IMR-90 (cell line): ENCODE measurements at regions not wholly inside any gene's neighbourhood (a gene's known extent, or its start where the extent isn't known, plus 50 kb on each side); places are given as distances from the start of the nearest gene placed in this dataset.

Experiments
- ATAC-seq: fragments of 200-7000 bp; cut with Tn5 transposase; 2 replicates; pipeline ENCODE4 v1.9.1; 2020; ENCODE audit warnings: low read depth, mild to moderate bottlenecking, moderate library complexity
- BruUV-seq: library from RNA; stranded (reverse); fragments of 400-500 nt; replicated peaks from 2 replicates; lab custom pipeline; 2021; lab: Mats Ljungman, UMichigan
- CTCF ChIA-PET: fragments of 300-600 bp; formaldehyde crosslinking; extraction: SDS; loops from one replicate; lab custom pipeline; 2021; ENCODE audit warnings: antibody characterized with exemption; lab: Yijun Ruan, JAX
- POLR2A ChIA-PET: fragments of 300-600 bp; sonication (Branson Sonifier 250); formaldehyde crosslinking; loops from one replicate; lab custom pipeline; 2022; ENCODE audit warnings: antibody characterized with exemption; ENCODE audit not compliant: unreplicated experiment; lab: Charles Lee
- DNase-seq: peaks from one replicate; pipeline ENCODE4 v3.0.0; 2013
- H2AFZ ChIP-seq: replicated peaks from 2 replicates; pipeline ENCODE3; 2013; ENCODE audit warnings: low read length, mild to moderate bottlenecking; ENCODE audit not compliant: poor library complexity
- H2AK5ac ChIP-seq: 2 replicates; pipeline ENCODE4 v1.6.1; 2013; ENCODE audit warnings: low read depth, low read length, inconsistent platforms
- H2AK9ac ChIP-seq: replicated peaks from 2 replicates; pipeline ENCODE3; 2013; ENCODE audit warnings: mild to moderate bottlenecking, low read depth, low read length, moderate library complexity; ENCODE audit not compliant: poor library complexity
- H2BK120ac ChIP-seq: 2 replicates; pipeline ENCODE4 v1.6.1; 2013; ENCODE audit warnings: low read depth, low read length, inconsistent platforms
- H2BK15ac ChIP-seq: 3 replicates; pipeline ENCODE4 v1.6.1; 2013; ENCODE audit warnings: low read depth, low read length, inconsistent platforms
- H2BK20ac ChIP-seq: 2 replicates; pipeline ENCODE4 v1.6.1; 2013; ENCODE audit warnings: low read depth, mild to moderate bottlenecking, inconsistent platforms, low read length, moderate library complexity
- H2BK5ac ChIP-seq: 2 replicates; pipeline ENCODE4 v1.6.1; 2013; ENCODE audit warnings: mild to moderate bottlenecking, low read depth, low read length, inconsistent platforms; ENCODE audit not compliant: poor library complexity, severe bottlenecking
- H3K14ac ChIP-seq: replicated peaks from 2 replicates; pipeline ENCODE4 v1.6.1; 2013; ENCODE audit warnings: low read depth, low read length, inconsistent platforms
- H3K18ac ChIP-seq: 2 replicates; pipeline ENCODE4 v1.6.1; 2013; ENCODE audit warnings: low read depth, low read length, control low read depth
- H3K23ac ChIP-seq: 2 replicates; pipeline ENCODE4 v1.6.1; 2013; ENCODE audit warnings: low read depth, low read length, inconsistent platforms
- H3K27ac ChIP-seq: 2 replicates; pipeline ENCODE4 v1.5.1; 2013; ENCODE audit warnings: mild to moderate bottlenecking, control low read depth, low read length; ENCODE audit not compliant: insufficient read depth
- H3K27me3 ChIP-seq: 2 replicates; pipeline ENCODE4 v1.6.1; 2013; ENCODE audit warnings: low read length; ENCODE audit not compliant: control insufficient read depth, insufficient read depth
- H3K36me3 ChIP-seq: 2 replicates; pipeline ENCODE4 v1.6.1; 2013; ENCODE audit warnings: low read length, mixed read lengths; ENCODE audit not compliant: control insufficient read depth, insufficient read depth
- H3K4ac ChIP-seq: 2 replicates; pipeline ENCODE4 v1.6.1; 2013; ENCODE audit warnings: low read depth, low read length, inconsistent platforms
- H3K4me1 ChIP-seq: 2 replicates; pipeline ENCODE4 v1.6.1; 2013; ENCODE audit warnings: low read length, mixed read lengths; ENCODE audit not compliant: control insufficient read depth, insufficient read depth
- H3K4me2 ChIP-seq: 2 replicates; pipeline ENCODE4 v1.6.1; 2013; ENCODE audit warnings: low read depth, mild to moderate bottlenecking, control low read depth, low read length, moderate library complexity
- H3K4me3 ChIP-seq: 2 replicates; pipeline ENCODE4 v1.5.1; 2013; ENCODE audit warnings: low read depth, mild to moderate bottlenecking, control low read depth, low read length, moderate library complexity; ENCODE audit not compliant: insufficient read depth
- H3K56ac ChIP-seq: 2 replicates; pipeline ENCODE4 v1.6.1; 2013; ENCODE audit warnings: low read length, inconsistent platforms; ENCODE audit not compliant: insufficient read depth; ENCODE audit errors: extremely low read depth
- H3K79me1 ChIP-seq, 2 experiments: 2 replicates each; pipeline ENCODE4 v1.6.1; 2013; ENCODE audit warnings: low read length in 2 of 2, inconsistent platforms in 1 of 2, low read depth in 1 of 2
- H3K9ac ChIP-seq: 2 replicates; pipeline ENCODE4 v1.6.1; 2013; ENCODE audit warnings: low read depth, low read length, control low read depth
- H3K9me1 ChIP-seq: 2 replicates; pipeline ENCODE4 v1.6.1; 2013; ENCODE audit warnings: low read length, inconsistent platforms; ENCODE audit not compliant: insufficient read depth
- H3K9me3 ChIP-seq: 2 replicates; pipeline ENCODE4 v1.6.1; 2013; ENCODE audit warnings: low read length; ENCODE audit not compliant: control insufficient read depth, insufficient read depth
- H4K20me1 ChIP-seq: 2 replicates; pipeline ENCODE4 v1.6.1; 2013; ENCODE audit warnings: low read length, inconsistent platforms; ENCODE audit not compliant: insufficient read depth
- H4K5ac ChIP-seq: 2 replicates; pipeline ENCODE4 v1.6.1; 2013; ENCODE audit warnings: mild to moderate bottlenecking, low read depth, low read length, control low read depth
- H4K8ac ChIP-seq, 2 experiments: 2 replicates each; pipeline ENCODE4 v1.6.1; 2013; ENCODE audit warnings: low read depth in 2 of 2, low read length in 2 of 2, control low read depth in 1 of 2, inconsistent platforms in 1 of 2
- H4K91ac ChIP-seq: 2 replicates; pipeline ENCODE4 v1.6.1; 2013; ENCODE audit warnings: low read depth, low read length, inconsistent platforms; ENCODE audit not compliant: insufficient read depth
- CEBPB ChIP-seq: IDR thresholded peaks from 2 replicates; pipeline ENCODE4 v1.6.1; 2012; ENCODE audit warnings: low read depth, low read length, improper control_type of control experiment
- CHD1 ChIP-seq: IDR thresholded peaks from 2 replicates; pipeline ENCODE4 v1.6.1; 2012; ENCODE audit warnings: low read depth, low read length, improper control_type of control experiment
- ELK1 ChIP-seq: fragments of 150-350 bp; IDR thresholded peaks from 2 replicates; pipeline ENCODE4 v1.6.1; 2016; ENCODE audit warnings: low read depth, mild to moderate bottlenecking, low read length, moderate library complexity, borderline replicate concordance
- FOS ChIP-seq: fragments of 150-350 bp; IDR thresholded peaks from 2 replicates; pipeline ENCODE4 v1.6.1; 2016; ENCODE audit warnings: low read depth, low read length
- MAFK ChIP-seq: IDR thresholded peaks from 2 replicates; pipeline ENCODE4 v1.6.1; 2012; ENCODE audit warnings: low read depth, low read length, improper control_type of control experiment
- MAZ ChIP-seq: IDR thresholded peaks from 2 replicates; pipeline ENCODE4 v1.6.1; 2012; ENCODE audit warnings: low read depth, mild to moderate bottlenecking, low read length, improper control_type of control experiment, moderate library complexity, borderline replicate concordance
- MXI1 ChIP-seq: IDR thresholded peaks from 2 replicates; pipeline ENCODE4 v1.6.1; 2012; ENCODE audit warnings: low read depth, mild to moderate bottlenecking, low read length, moderate library complexity, borderline replicate concordance
- RCOR1 ChIP-seq: IDR thresholded peaks from 2 replicates; pipeline ENCODE4 v1.6.1; 2012; ENCODE audit warnings: mild to moderate bottlenecking, low read length, improper control_type of control experiment; ENCODE audit not compliant: insufficient replicate concordance
- RFX5 ChIP-seq: IDR thresholded peaks from 2 replicates; pipeline ENCODE4 v1.8.0; 2012; ENCODE audit warnings: low read depth, mild to moderate bottlenecking, low read length, moderate library complexity
- USF2 ChIP-seq: fragments of 150-350 bp; IDR thresholded peaks from 2 replicates; pipeline ENCODE4 v1.6.1; 2017; ENCODE audit warnings: mild to moderate bottlenecking, antibody characterized with exemption, low read length, low read depth
- WGBS, 2 experiments: methylation state at CpG; one replicate each; pipeline versions ENCODE4 v1.1.5 to v1.1.7; 2013; ENCODE audit warnings: missing lambda C conversion rate in 2 of 2; ENCODE audit not compliant: insufficient read length in 1 of 2; ENCODE audit errors: extremely low coverage in 2 of 2; 5-methylcytosine and 5-hydroxymethylcytosine counted together
- dilution Hi-C: fragments of 300-500 bp; cut with HindIII; formaldehyde crosslinking; loops from one replicate; pipeline ENCODE4 v1.14.3; 2018; ENCODE audit warnings: low sequenced_read_pairs; ENCODE audit not compliant: unreplicated experiment
- in situ Hi-C: fragments of 300-500 bp; cut with MboI; formaldehyde crosslinking; loops from 3 replicates; pipeline ENCODE4 v1.14.3; 2019; ENCODE audit warnings: low sequenced_read_pairs, inconsistent platforms, mixed read lengths
- intact Hi-C: fragments of 100-400 bp; cut with micrococcal nuclease; formaldehyde crosslinking; loops from 2 replicates; pipeline ENCODE4 v1.10.0; 2022

DNA sequence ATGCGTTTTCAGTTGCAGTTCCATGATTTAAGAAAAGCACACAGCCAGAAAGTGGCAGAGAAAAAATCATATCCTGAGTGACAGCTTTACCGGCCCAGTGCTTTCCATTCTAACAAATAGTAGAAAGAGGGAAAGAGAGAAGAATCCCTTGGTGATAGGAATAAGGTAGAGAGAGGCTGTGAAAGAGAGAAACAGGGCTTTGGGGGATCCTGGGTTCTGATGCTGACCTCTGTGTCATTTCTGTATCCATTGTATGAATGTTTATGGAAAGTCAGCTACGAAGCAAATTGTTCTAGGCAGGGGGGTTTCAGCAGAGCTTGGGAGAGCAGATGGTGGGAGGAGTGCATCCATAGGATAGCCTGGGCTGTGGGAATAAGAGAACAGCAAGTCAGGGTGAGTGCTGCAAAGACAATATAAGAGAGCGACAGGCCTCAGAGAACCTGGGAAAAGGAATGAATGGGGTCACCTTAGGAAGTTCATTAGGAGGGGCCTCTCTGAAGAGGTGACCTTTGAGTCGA is 203.4 kb upstream of the TNP1 start:
- Histone ChIP-seq H2AFZ (no peak overlapping the region), H3K4me1 (peaks cover 14% of the 10 kb centered on the region), H2BK120ac (peak overlapping the region; percentile 88), H2BK20ac (peak overlapping the region; percentile 92; the same call in 1 of the 2 replicates), H2BK15ac (peak overlapping the region; percentile 99; the same call in 1 of the 3 replicates), H3K9me1 (peaks cover 4% of the 10 kb centered on the region; the same call in 1 of the 2 replicates), H3K36me3 (no peaks in the 10 kb centered on the region), H3K9me3 (peaks cover 13% of the 10 kb centered on the region), H4K5ac (peak overlapping the region; percentile 15; the same call in 1 of the 2 replicates), H3K56ac (no peak overlapping the region), H3K18ac (peak overlapping the region; percentile 16; the same call in 1 of the 2 replicates), H2BK5ac (no peak overlapping the region), H2AK5ac (peak overlapping the region; percentile 77), H3K23ac (no peak overlapping the region), H3K27ac (no peak overlapping the region), H3K79me1 (no peaks in the 10 kb centered on the region), H2AK9ac (no peak overlapping the region), H3K14ac (0 out of 2 replicates have a peak overlapping the region, but pooled peaks have one; percentile 30), H3K4me3 (no peak overlapping the region), H3K4ac (0 out of 2 replicates have a peak overlapping the region, but pooled peaks have one; percentile 21), H3K4me2 (no peak overlapping the region), H4K20me1 (no peaks in the 10 kb centered on the region), H4K8ac (0 out of 4 replicates have a peak overlapping the region, but pooled peaks of 1 of the 2 experiments have one; percentile 57), H3K27me3 (no peaks in the 10 kb centered on the region), H3K9ac (no peak overlapping the region), H4K91ac (peak overlapping the region; percentile 85)
- in situ Hi-C loops (no loop called here), intact Hi-C loops (no loop called here), dilution Hi-C loops (no loop called here)
- POLR2A ChIA-PET = no interaction called here
- ATAC-seq (no peak), DNase-seq (no peak)
- CTCF ChIA-PET = interaction anchor here (1.0 to 1.2 kb wide), 2 partner anchors 19 to 365 kb away, joined by 3 to 5 read pairs; no protein-coding TSS in a partner anchor
- 90% methylated on average over 3 of the region's 5 CpGs; no CpG with 5 or more reads in 1 of the 2 experiments for WGBS, 2 experiments
- TF ChIP-seq MAZ (no peak), RFX5 (no peak), RCOR1 (no peak), CEBPB (no peak), MAFK (no peak), CHD1 (no peak), ELK1 (no peak), USF2 (no peak), FOS (no peak), MXI1 (no peak)
- BruUV-seq = no TSS peak
